Stimulated activated CD8-positive, alpha-beta memory T cell treated with anti-CD3 and anti-CD28 coated beads, Interleukin-4, amount 100 ng/mL, for 48 hours (primary cell): ENCODE measurements at regions not wholly inside any gene's neighbourhood (a gene's known extent, or its start where the extent isn't known, plus 50 kb on each side); places are given as distances from the start of the nearest gene placed in this dataset.

Experiments used
- DNase-seq: peaks from one replicate; pipeline ENCODE4 v3.0.0-alpha.2; 2020

GRCh38 chr13:22062478-22063205, 391.8 kb downstream of the FGF9 start:
- no peak for DNase-seq

- no peak for DNase-seq
Measured at GRCh38 chr13:22063416-22064124, 392.7 kb downstream of the FGF9 start.

- no peak for DNase-seq
Measured at GRCh38 chr13:22064854-22065620, 394.2 kb downstream of the FGF9 start.

- DNase-seq: no peak
Measured at GRCh38 chr13:22073718-22074117, 402.8 kb downstream of the FGF9 start.

GRCh38 chr13:22074403-22074802, 403.5 kb downstream of the FGF9 start:
- DNase-seq: no peak

GRCh38 chr13:22076658-22077057, 405.8 kb downstream of the FGF9 start:
- no peak for DNase-seq

GRCh38 chr13:22077205-22077683, 406.4 kb downstream of the FGF9 start:
- DNase-seq: no peak

- no peak for DNase-seq
Measured at GRCh38 chr13:22077764-22078163, 406.9 kb downstream of the FGF9 start.

GRCh38 chr13:22079961-22080360, 409.1 kb downstream of the FGF9 start:
- no peak for DNase-seq

GRCh38 chr13:22080832-22081231, 410.0 kb downstream of the FGF9 start:
- DNase-seq: no peak

GRCh38 chr13:22081430-22081829, 410.6 kb downstream of the FGF9 start:
- no peak for DNase-seq

GRCh38 chr13:22082030-22082429, 411.2 kb downstream of the FGF9 start:
- DNase-seq: no peak

GRCh38 chr13:22082437-22083100, 411.7 kb downstream of the FGF9 start:
- no peak for DNase-seq

GRCh38 chr13:22085001-22085400, 414.1 kb downstream of the FGF9 start:
- no peak for DNase-seq

- DNase-seq: no peak
Measured at GRCh38 chr13:22086597-22087330, 415.9 kb downstream of the FGF9 start.

GRCh38 chr13:22090106-22090505, 419.2 kb downstream of the FGF9 start:
- DNase-seq: no peak

GRCh38 chr13:22091222-22091970, 420.5 kb downstream of the FGF9 start:
- no peak for DNase-seq

- no peak for DNase-seq
Measured at GRCh38 chr13:22091971-22092300, 421.1 kb downstream of the FGF9 start.

- no peak for DNase-seq
Measured at GRCh38 chr13:22092791-22093560, 422.1 kb downstream of the FGF9 start.

GRCh38 chr13:22095794-22096193, 424.9 kb downstream of the FGF9 start:
- DNase-seq: no peak

GRCh38 chr13:22099585-22099984, 428.7 kb downstream of the FGF9 start:
- no peak for DNase-seq
